ENCODE measurements at regions not wholly inside any gene's neighbourhood (a gene's known extent, or its start where the extent isn't known, plus 50 kb on each side); places are given as distances from the start of the nearest gene placed in this dataset.

DNA sequence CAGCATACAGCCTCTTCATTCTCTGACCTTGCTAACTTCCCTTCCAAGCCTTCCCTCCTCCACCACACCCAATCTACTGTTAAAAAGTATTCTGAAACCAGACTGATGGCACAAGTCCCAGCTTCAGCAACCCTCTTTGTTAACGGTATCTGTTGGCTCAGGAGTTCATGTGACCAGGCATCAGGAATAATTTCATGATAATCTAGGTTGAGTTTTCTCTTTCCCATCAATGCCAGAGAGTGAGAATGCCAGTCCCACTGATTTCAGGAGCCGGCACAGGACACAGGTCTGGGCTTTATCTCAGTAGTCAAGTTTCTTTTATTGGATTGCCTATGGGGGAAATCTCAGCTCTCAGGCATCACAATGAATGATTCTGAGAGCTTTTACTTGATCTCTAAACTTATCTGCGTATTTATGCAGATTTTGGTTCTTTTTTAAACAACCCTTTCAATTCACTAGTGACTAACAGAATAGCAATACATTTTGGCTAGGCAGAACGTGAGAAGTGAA, 231.0 kb upstream of the LYZL1 start:
- TF ChIP-seq, protein P1, sequence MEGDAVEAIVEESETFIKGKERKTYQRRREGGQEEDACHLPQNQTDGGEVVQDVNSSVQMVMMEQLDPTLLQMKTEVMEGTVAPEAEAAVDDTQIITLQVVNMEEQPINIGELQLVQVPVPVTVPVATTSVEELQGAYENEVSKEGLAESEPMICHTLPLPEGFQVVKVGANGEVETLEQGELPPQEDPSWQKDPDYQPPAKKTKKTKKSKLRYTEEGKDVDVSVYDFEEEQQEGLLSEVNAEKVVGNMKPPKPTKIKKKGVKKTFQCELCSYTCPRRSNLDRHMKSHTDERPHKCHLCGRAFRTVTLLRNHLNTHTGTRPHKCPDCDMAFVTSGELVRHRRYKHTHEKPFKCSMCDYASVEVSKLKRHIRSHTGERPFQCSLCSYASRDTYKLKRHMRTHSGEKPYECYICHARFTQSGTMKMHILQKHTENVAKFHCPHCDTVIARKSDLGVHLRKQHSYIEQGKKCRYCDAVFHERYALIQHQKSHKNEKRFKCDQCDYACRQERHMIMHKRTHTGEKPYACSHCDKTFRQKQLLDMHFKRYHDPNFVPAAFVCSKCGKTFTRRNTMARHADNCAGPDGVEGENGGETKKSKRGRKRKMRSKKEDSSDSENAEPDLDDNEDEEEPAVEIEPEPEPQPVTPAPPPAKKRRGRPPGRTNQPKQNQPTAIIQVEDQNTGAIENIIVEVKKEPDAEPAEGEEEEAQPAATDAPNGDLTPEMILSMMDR (IDR thresholded peaks at IDR 0.05; ENCODE audit: low read length) = no peak
- TF ChIP-seq EZH2 (IDR thresholded peaks at IDR 0.05; ENCODE audit: borderline replicate concordance, low read length) = no peak

Data from OCI-LY1 (cell line).